IMR-90 (cell line): ENCODE measurements at regions not wholly inside any gene's neighbourhood (a gene's known extent, or its start where the extent isn't known, plus 50 kb on each side); places are given as distances from the start of the nearest gene placed in this dataset.

ENCODE experiments used
- ATAC-seq: fragments of 200-7000 bp; cut with Tn5 transposase; 2 replicates; pipeline ENCODE4 v1.9.1; 2020; ENCODE audit warnings: low read depth, mild to moderate bottlenecking, moderate library complexity
- BruUV-seq: library from RNA; stranded (reverse); fragments of 400-500 nt; replicated peaks from 2 replicates; lab custom pipeline; 2021; lab: Mats Ljungman, UMichigan
- CTCF ChIA-PET: fragments of 300-600 bp; formaldehyde crosslinking; extraction: SDS; loops from one replicate; lab custom pipeline; 2021; ENCODE audit warnings: antibody characterized with exemption; lab: Yijun Ruan, JAX
- POLR2A ChIA-PET: fragments of 300-600 bp; sonication (Branson Sonifier 250); formaldehyde crosslinking; loops from one replicate; lab custom pipeline; 2022; ENCODE audit warnings: antibody characterized with exemption; ENCODE audit not compliant: unreplicated experiment; lab: Charles Lee
- DNase-seq: peaks from one replicate; pipeline ENCODE4 v3.0.0; 2013
- H2AFZ ChIP-seq: replicated peaks from 2 replicates; pipeline ENCODE3; 2013; ENCODE audit warnings: low read length, mild to moderate bottlenecking; ENCODE audit not compliant: poor library complexity
- H2AK5ac ChIP-seq: 2 replicates; pipeline ENCODE4 v1.6.1; 2013; ENCODE audit warnings: low read depth, low read length, inconsistent platforms
- H2AK9ac ChIP-seq: replicated peaks from 2 replicates; pipeline ENCODE3; 2013; ENCODE audit warnings: mild to moderate bottlenecking, low read depth, low read length, moderate library complexity; ENCODE audit not compliant: poor library complexity
- H2BK120ac ChIP-seq: 2 replicates; pipeline ENCODE4 v1.6.1; 2013; ENCODE audit warnings: low read depth, low read length, inconsistent platforms
- H2BK15ac ChIP-seq: 3 replicates; pipeline ENCODE4 v1.6.1; 2013; ENCODE audit warnings: low read depth, low read length, inconsistent platforms
- H2BK20ac ChIP-seq: 2 replicates; pipeline ENCODE4 v1.6.1; 2013; ENCODE audit warnings: low read depth, mild to moderate bottlenecking, inconsistent platforms, low read length, moderate library complexity
- H2BK5ac ChIP-seq: 2 replicates; pipeline ENCODE4 v1.6.1; 2013; ENCODE audit warnings: mild to moderate bottlenecking, low read depth, low read length, inconsistent platforms; ENCODE audit not compliant: poor library complexity, severe bottlenecking
- H3K14ac ChIP-seq: replicated peaks from 2 replicates; pipeline ENCODE4 v1.6.1; 2013; ENCODE audit warnings: low read depth, low read length, inconsistent platforms
- H3K18ac ChIP-seq: 2 replicates; pipeline ENCODE4 v1.6.1; 2013; ENCODE audit warnings: low read depth, low read length, control low read depth
- H3K23ac ChIP-seq: 2 replicates; pipeline ENCODE4 v1.6.1; 2013; ENCODE audit warnings: low read depth, low read length, inconsistent platforms
- H3K27ac ChIP-seq: 2 replicates; pipeline ENCODE4 v1.5.1; 2013; ENCODE audit warnings: mild to moderate bottlenecking, control low read depth, low read length; ENCODE audit not compliant: insufficient read depth
- H3K27me3 ChIP-seq: 2 replicates; pipeline ENCODE4 v1.6.1; 2013; ENCODE audit warnings: low read length; ENCODE audit not compliant: control insufficient read depth, insufficient read depth
- H3K36me3 ChIP-seq: 2 replicates; pipeline ENCODE4 v1.6.1; 2013; ENCODE audit warnings: low read length, mixed read lengths; ENCODE audit not compliant: control insufficient read depth, insufficient read depth
- H3K4ac ChIP-seq: 2 replicates; pipeline ENCODE4 v1.6.1; 2013; ENCODE audit warnings: low read depth, low read length, inconsistent platforms
- H3K4me1 ChIP-seq: 2 replicates; pipeline ENCODE4 v1.6.1; 2013; ENCODE audit warnings: low read length, mixed read lengths; ENCODE audit not compliant: control insufficient read depth, insufficient read depth
- H3K4me2 ChIP-seq: 2 replicates; pipeline ENCODE4 v1.6.1; 2013; ENCODE audit warnings: low read depth, mild to moderate bottlenecking, control low read depth, low read length, moderate library complexity
- H3K4me3 ChIP-seq: 2 replicates; pipeline ENCODE4 v1.5.1; 2013; ENCODE audit warnings: low read depth, mild to moderate bottlenecking, control low read depth, low read length, moderate library complexity; ENCODE audit not compliant: insufficient read depth
- H3K56ac ChIP-seq: 2 replicates; pipeline ENCODE4 v1.6.1; 2013; ENCODE audit warnings: low read length, inconsistent platforms; ENCODE audit not compliant: insufficient read depth; ENCODE audit errors: extremely low read depth
- H3K79me1 ChIP-seq, 2 experiments: 2 replicates each; pipeline ENCODE4 v1.6.1; 2013; ENCODE audit warnings: low read length in 2 of 2, inconsistent platforms in 1 of 2, low read depth in 1 of 2
- H3K9ac ChIP-seq: 2 replicates; pipeline ENCODE4 v1.6.1; 2013; ENCODE audit warnings: low read depth, low read length, control low read depth
- H3K9me1 ChIP-seq: 2 replicates; pipeline ENCODE4 v1.6.1; 2013; ENCODE audit warnings: low read length, inconsistent platforms; ENCODE audit not compliant: insufficient read depth
- H3K9me3 ChIP-seq: 2 replicates; pipeline ENCODE4 v1.6.1; 2013; ENCODE audit warnings: low read length; ENCODE audit not compliant: control insufficient read depth, insufficient read depth
- H4K20me1 ChIP-seq: 2 replicates; pipeline ENCODE4 v1.6.1; 2013; ENCODE audit warnings: low read length, inconsistent platforms; ENCODE audit not compliant: insufficient read depth
- H4K5ac ChIP-seq: 2 replicates; pipeline ENCODE4 v1.6.1; 2013; ENCODE audit warnings: mild to moderate bottlenecking, low read depth, low read length, control low read depth
- H4K8ac ChIP-seq, 2 experiments: 2 replicates each; pipeline ENCODE4 v1.6.1; 2013; ENCODE audit warnings: low read depth in 2 of 2, low read length in 2 of 2, control low read depth in 1 of 2, inconsistent platforms in 1 of 2
- H4K91ac ChIP-seq: 2 replicates; pipeline ENCODE4 v1.6.1; 2013; ENCODE audit warnings: low read depth, low read length, inconsistent platforms; ENCODE audit not compliant: insufficient read depth
- RFX5 ChIP-seq: IDR thresholded peaks from 2 replicates; pipeline ENCODE4 v1.8.0; 2012; ENCODE audit warnings: low read depth, mild to moderate bottlenecking, low read length, moderate library complexity
- WGBS, 2 experiments: methylation state at CpG; one replicate each; pipeline versions ENCODE4 v1.1.5 to v1.1.7; 2013; ENCODE audit warnings: missing lambda C conversion rate in 2 of 2; ENCODE audit not compliant: insufficient read length in 1 of 2; ENCODE audit errors: extremely low coverage in 2 of 2; 5-methylcytosine and 5-hydroxymethylcytosine counted together
- dilution Hi-C: fragments of 300-500 bp; cut with HindIII; formaldehyde crosslinking; loops from one replicate; pipeline ENCODE4 v1.14.3; 2018; ENCODE audit warnings: low sequenced_read_pairs; ENCODE audit not compliant: unreplicated experiment
- in situ Hi-C: fragments of 300-500 bp; cut with MboI; formaldehyde crosslinking; loops from 3 replicates; pipeline ENCODE4 v1.14.3; 2019; ENCODE audit warnings: low sequenced_read_pairs, inconsistent platforms, mixed read lengths
- intact Hi-C: fragments of 100-400 bp; cut with micrococcal nuclease; formaldehyde crosslinking; loops from 2 replicates; pipeline ENCODE4 v1.10.0; 2022

- POLR2A ChIA-PET: no interaction called here
- dilution Hi-C loops (no loop called here), in situ Hi-C loops (no loop called here), intact Hi-C loops (no loop called here)
- Histone ChIP-seq H4K91ac (no peak overlapping the region), H2BK120ac (no peak overlapping the region), H2BK15ac (no peak overlapping the region), H2AFZ (no peak overlapping the region), H3K9me1 (no peaks in the 10 kb centered on the region), H3K36me3 (no peaks in the 10 kb centered on the region), H3K23ac (no peak overlapping the region), H2AK9ac (no peak overlapping the region), H2BK5ac (no peak overlapping the region), H3K27ac (no peak overlapping the region), H2AK5ac (no peak overlapping the region), H3K4ac (no peak overlapping the region), H3K18ac (no peak overlapping the region), H3K9me3 (peaks cover 3% of the 10 kb centered on the region; the same call in 1 of the 2 replicates), H3K4me2 (no peak overlapping the region), H2BK20ac (no peak overlapping the region), H3K79me1 (no peaks in the 10 kb centered on the region), H3K4me3 (no peak overlapping the region), H4K8ac (no peak overlapping the region), H4K5ac (no peak overlapping the region), H3K4me1 (no peaks in the 10 kb centered on the region), H3K9ac (no peak overlapping the region), H3K56ac (no peak overlapping the region), H3K27me3 (no peaks in the 10 kb centered on the region), H3K14ac (no peak overlapping the region), H4K20me1 (no peaks in the 10 kb centered on the region)
- WGBS, 2 experiments: no CpG with 5 or more reads among the region's 1 CpG
- CTCF ChIA-PET: no interaction called here
- no peak for DNase-seq
- ATAC-seq: no peak
- no peak for TF ChIP-seq RFX5
- no TSS peak for BruUV-seq
Measured at GRCh38 chr1:218611916-218612585, 266.9 kb downstream of the TGFB2 start.
